ENCODE measurements at regions not wholly inside any gene's neighbourhood (a gene's known extent, or its start where the extent isn't known, plus 50 kb on each side); places are given as distances from the start of the nearest gene placed in this dataset.
A peak's percentile ranks its signal among the peaks of the same experiment; 100 is the strongest.

GRCh38 chr18:54030434-54030833, 194.0 kb downstream of the MBD2 start:
- no peak overlapping the region for H3K4me3 ChIP-seq (ENCODE audit: low read length)
- no peak for DNase-seq (ENCODE audit: low read depth, low spot score)

DNA sequence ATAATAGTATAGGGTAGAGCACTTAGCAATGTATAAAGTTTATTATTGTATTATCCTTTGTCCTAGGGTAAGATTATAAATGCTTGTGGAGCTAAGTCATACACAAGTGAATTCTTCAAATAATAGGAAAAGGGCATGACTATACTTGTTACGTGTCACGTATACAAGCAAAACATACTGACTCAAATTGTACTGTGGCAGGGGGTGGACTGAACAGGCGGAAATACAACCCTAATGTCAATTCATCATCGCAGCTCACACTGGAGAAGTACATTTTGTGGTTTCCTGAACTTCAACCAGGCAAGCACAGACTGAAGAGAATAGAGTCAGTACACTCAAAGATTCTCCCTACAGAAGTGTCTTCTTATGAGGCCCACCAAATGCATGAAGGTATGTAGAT, 201.0 kb downstream of the MBD2 start:
- no peak overlapping the region for H3K4me3 ChIP-seq (ENCODE audit: low read length)
- DNase-seq (ENCODE audit: low read depth, low spot score), result peak; percentile 36

GRCh38 chr18:54020966-54021365, 203.5 kb downstream of the MBD2 start:
- H3K4me3 ChIP-seq (ENCODE audit: low read length), result no peak overlapping the region
- DNase-seq (ENCODE audit: low read depth, low spot score), result no peak

DNA sequence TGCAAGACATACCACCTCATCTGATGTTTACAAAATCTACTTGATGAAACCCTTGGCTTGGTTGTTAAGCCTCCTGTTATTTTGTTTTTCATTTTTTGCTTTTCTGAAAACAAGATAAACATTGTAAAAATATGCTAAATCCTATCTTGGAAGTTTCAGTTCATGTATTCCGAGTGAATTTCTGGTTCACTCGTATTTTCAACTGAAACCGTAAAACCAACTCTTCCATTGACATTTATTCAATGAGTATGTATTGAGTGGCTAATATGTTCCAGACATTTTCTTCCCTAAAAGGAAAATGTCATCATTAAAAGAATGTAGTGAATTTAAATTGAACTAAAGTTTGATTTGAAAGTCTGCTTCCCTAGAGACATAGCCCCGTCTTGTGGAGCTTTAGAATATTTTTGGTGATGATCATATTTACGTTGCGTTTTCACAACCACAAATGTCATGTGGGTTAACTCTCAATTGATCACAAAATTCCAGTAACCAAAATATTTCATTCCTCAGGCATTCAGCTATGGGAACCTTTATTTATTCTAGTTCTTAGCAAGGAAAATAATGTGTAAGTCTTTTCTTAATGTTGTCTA, 204.2 kb downstream of the MBD2 start:
- no peak overlapping the region for H3K4me3 ChIP-seq (ENCODE audit: low read length)
- no peak for DNase-seq (ENCODE audit: low read depth, low spot score)

DNA sequence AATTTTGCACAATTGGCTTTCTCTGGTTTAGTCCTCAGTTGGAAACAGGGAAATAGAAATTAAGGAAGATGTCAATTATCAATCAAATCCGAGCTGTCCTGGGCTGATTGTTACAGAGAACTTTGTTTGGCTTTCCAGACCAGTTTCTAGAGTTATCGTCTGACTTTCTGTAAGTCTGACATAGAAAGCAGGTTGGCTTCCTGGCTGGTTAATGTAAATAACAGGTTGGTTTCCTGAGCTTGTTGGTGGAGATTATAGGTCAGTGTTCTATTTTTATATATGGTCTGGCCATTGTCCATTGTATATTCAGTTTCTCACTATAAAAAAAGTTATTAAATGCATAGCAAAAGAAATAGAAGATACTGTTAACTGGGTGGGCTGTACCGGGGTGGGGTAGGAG, 204.8 kb downstream of the MBD2 start:
- DNase-seq (ENCODE audit: low read depth, low spot score), result no peak
- H3K4me3 ChIP-seq (ENCODE audit: low read length), result no peak overlapping the region

GRCh38 chr18:54013452-54013851, 211.0 kb downstream of the MBD2 start:
- no peak for DNase-seq (ENCODE audit: low read depth, low spot score)

DNA sequence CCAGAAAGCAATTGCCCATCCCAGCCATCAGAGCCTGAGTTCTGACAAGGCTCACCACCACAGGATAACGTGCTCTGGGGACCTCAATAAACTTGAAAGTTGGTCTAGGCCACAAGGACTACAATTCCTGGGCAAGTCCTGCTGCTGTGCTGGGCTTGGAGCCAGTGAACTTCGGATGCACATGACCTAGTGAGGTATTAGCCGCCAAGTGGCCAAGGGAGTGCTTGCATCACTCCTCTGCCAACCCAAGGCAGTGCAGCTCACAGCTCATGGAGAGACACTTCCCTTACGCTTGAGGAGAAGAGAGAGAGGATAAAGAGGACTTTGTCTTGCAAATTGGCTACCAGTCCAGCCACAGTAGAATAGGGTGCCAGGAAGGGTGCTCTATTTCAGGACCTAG, 219.6 kb downstream of the MBD2 start:
- no peak overlapping the region for H3K4me3 ChIP-seq (ENCODE audit: low read length)
- no peak for DNase-seq (ENCODE audit: low read depth, low spot score)

More at GRCh38 chr18:54013452-54013851, 211.0 kb downstream of the MBD2 start:
- H3K4me3 ChIP-seq (ENCODE audit: low read length), result no peak overlapping the region

DNA sequence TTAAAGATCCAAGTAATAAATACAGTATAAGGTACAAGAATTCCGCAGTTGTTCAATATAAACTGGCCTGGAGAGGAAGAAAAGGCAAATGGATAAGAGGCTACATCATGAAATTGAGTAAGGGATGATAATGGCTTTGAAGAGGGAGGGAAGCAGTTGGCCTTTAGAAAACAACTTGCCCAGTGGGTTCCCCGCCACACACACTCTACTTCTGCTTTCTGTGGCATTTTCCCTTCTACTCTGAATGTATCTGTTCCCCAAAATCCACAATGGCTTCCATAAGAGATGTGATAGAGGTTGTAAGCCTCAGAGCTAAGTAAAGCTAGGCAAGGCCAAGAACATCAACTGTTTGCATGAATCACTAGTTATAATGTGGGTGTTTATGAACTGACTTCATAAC, 221.3 kb downstream of the MBD2 start:
- no peak for DNase-seq (ENCODE audit: low read depth, low spot score)
- H3K4me3 ChIP-seq (ENCODE audit: low read length), result no peak overlapping the region

DNA sequence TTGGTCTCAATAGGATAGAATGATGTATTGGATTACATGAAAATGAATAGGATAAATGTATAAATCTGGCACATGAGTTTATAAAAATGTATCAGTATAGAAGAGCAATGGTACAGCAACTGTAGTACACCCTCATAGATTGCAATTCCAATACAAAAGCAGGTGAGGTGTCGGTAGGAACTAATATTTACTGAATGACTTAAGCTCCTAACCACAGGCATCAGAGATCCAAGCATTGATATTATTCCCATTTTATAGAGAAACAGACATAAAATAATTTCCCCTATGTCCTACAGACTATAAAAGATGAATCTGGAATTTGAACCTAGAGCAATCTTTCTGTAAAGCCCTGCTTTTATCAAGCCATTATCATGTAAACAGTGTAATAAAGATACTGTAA, 227.4 kb downstream of the MBD2 start:
- no peak overlapping the region for H3K4me3 ChIP-seq (ENCODE audit: low read length)
- DNase-seq (ENCODE audit: low read depth, low spot score), result no peak

DNA sequence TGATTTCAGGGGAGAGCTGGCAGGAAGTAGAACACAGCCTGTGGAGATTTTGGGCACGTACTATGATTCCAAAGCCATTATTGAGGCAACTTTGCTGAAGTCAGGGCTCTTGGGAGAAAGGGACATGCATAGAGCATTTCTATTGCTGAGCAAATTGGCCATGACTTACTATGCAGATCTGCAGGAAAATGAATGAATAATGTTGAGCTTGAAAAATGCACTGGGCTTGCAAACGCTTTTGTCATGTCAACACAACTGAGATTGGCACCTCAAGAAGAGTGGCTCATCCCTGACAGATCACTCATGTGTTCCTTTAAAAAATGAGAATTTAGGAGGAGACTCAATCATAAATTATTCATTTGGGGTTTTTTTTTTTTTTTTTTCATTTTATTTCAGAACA, 230.5 kb downstream of the MBD2 start:
- H3K4me3 ChIP-seq (ENCODE audit: low read length), result no peak overlapping the region
- DNase-seq (ENCODE audit: low read depth, low spot score), result no peak

GRCh38 chr18:53991805-53992204, 232.7 kb downstream of the MBD2 start:
- H3K4me3 ChIP-seq (ENCODE audit: low read length), result no peak overlapping the region
- no peak for DNase-seq (ENCODE audit: low read depth, low spot score)

DNA sequence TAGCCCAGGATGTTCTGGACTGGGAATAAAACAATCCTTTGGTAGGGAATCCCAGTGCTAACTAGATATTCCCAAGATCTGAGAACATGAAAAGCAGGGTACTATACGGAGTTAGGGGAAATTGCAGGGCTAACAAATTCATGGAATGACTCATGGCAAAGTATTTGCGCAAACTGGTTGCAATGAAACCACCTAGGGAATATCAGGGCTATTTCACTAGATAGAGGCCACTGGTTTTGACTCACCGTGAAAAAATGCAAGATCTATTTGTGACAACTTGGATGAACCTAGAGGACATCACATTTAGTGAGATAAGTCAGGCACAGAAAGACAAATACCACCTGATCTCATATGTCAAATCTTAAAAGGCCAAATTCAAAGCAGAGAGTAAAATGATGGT, 233.3 kb downstream of the MBD2 start:
- H3K4me3 ChIP-seq (ENCODE audit: low read length), result no peak overlapping the region
- DNase-seq (ENCODE audit: low read depth, low spot score), result no peak

DNA sequence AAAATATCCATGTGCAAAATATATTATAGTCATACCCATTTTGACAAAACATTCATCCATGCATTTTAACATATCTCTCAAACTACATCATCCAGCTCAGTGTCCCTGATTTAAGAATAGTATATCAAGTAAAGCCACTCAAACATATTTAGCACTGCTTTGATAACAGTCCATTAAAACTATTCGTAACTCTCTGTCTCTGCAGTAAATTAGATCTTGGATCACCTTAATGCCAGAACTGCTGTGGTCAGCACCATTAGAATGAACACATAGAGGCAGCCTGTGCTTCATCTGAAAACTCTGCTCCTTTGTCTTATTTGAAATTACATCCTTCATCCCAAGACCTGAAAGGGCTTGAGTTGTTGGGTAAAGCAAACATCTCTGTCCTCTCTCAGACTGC, 234.0 kb downstream of the MBD2 start:
- no peak overlapping the region for H3K4me3 ChIP-seq (ENCODE audit: low read length)
- DNase-seq (ENCODE audit: low read depth, low spot score), result no peak

DNA sequence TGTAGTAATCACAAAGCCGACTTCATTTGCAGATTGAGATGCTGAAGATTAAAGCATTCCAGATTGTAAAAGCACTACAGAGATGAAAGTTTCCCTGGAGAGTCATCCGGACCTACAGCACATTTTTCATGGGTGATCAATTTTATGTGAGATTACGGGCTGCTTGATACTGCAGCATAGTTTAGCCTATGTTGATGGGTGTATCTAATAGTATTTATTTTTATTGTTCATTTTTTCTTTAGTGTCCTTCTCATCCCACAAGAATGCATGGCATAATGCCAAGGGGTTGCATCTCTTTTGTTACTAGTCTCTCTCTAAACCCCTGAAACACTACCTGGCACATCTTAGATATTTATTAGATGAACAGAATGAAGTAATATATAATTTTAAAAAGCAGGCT, 240.4 kb downstream of the MBD2 start:
- DNase-seq (ENCODE audit: low read depth, low spot score), result no peak
- no peak overlapping the region for H3K4me3 ChIP-seq (ENCODE audit: low read length)

DNA sequence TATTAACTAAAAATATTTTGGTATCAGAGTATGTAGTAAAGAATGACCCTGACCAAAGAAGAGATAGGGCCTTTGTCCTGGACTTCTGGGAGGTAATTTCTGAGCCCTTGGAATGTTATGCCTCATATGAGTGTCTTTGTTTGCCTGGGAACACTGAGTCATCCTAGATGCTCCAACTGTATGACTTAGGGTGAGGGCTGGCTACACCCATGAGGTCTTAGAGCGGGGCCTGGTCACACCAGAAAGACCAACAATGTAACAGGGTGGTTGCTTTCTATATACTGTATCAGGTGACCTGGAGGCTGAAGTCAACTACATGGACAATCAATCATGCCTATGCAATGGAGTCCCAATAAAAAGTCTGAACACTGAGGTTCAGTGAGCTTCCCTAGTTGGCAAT, 253.1 kb downstream of the MBD2 start:
- DNase-seq (ENCODE audit: low read depth, low spot score), result no peak

DNA sequence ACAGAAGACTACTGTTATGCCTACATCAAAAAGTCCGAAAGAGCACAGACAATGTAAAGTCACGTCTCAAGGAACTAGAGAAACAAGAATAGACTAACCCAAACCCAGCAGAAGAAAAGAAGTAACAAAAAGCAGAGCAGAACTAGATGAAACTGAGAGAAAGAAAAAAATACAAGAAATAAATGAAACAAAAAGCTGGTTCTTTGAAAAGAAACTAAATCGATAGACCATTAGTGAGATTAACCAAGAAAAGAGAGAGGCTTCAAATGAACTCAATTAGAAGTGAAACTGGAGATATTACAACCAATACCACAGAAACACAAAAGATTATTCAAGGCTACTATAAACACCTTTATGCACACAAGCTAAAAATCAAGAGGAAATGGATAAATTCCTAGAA, 271.8 kb downstream of the MBD2 start:
- no peak overlapping the region for H3K4me3 ChIP-seq (ENCODE audit: low read length)

More for the DNA sequence above, 253.1 kb downstream of the MBD2 start:
- H3K4me3 ChIP-seq (ENCODE audit: low read length), result no peak overlapping the region

DNA sequence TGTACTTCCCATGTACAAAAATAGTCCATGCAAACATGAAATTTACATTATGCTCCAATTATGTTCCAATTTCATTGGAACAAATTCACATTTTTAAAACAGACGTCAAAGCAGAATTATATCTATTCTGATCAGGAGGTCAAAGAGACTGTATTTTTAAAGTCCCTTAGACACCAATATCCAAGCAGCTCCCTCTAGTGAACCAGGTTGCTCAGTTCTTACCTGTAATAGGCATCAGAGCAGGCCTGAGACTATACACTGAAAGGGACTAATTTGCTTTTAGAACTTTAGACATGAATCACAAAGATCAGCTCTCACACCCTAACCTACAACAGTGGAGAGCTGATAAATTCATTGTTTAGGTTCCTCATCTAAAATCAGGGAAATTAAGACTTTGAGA, 273.9 kb downstream of the MBD2 start:
- no peak overlapping the region for H3K4me3 ChIP-seq (ENCODE audit: low read length)
- no peak for DNase-seq (ENCODE audit: low read depth, low spot score)

More for the DNA sequence above, 271.8 kb downstream of the MBD2 start:
- DNase-seq (ENCODE audit: low read depth, low spot score), result no peak

GRCh38 chr18:53948991-53949390, 275.5 kb downstream of the MBD2 start:
- DNase-seq (ENCODE audit: low read depth, low spot score), result no peak
- no peak overlapping the region for H3K4me3 ChIP-seq (ENCODE audit: low read length)

- no peak overlapping the region for H3K4me3 ChIP-seq (ENCODE audit: low read length)
- no peak for DNase-seq (ENCODE audit: low read depth, low spot score)
Observed at GRCh38 chr18:53947092-53947640, 277.3 kb downstream of the MBD2 start.

DNA sequence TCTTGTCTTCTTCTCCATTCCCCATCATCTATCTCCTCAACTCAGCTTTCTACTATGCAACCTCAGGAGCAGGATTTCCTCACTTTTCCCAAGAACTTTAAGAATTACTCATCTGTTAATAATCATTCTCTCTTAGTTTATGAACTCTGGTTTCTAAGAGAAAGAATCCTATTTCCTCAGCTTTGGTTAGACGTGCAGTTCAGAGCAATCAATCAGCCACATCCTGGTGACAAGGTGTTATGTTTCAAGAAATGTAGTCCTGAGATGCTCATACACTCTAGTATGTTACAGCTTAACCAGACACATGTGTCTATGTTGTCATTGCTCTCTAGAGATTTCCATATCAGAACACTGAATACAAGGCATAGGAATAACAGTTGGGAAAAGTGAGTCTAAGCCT, 277.9 kb downstream of the MBD2 start:
- H3K4me3 ChIP-seq (ENCODE audit: low read length), result no peak overlapping the region
- no peak for DNase-seq (ENCODE audit: low read depth, low spot score)

DNA sequence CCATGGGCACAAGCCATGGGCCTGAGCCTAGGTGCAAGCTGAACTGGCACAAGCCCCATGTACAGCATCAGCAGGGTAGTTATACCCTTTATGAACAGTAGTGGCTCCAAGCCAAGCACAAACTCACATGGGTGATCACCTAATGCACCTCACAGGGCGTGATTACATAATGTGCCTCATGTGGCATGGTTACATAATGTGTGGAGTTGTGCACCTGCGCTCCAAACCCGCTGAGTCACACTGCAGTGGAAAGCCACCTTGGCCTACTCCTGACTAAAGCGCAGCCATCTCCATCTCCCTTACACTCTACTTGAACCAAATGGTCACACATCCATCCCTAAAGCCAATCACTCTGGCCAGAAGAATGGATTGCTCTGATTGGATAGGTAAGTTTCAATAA, 279.7 kb downstream of the MBD2 start:
- peak; percentile 56 for DNase-seq (ENCODE audit: low read depth, low spot score)
- H3K4me3 ChIP-seq (ENCODE audit: low read length), result no peak overlapping the region

All from Jurkat, Clone E6-1 (cell line).